ENCODE measurements at regions not wholly inside any gene's neighbourhood (a gene's known extent, or its start where the extent isn't known, plus 50 kb on each side); places are given as distances from the start of the nearest gene placed in this dataset.

GRCh38 chr6:168150551-168151320 is 71.7 kb upstream of the FRMD1 start:
- no peak for DNase-seq
- in situ Hi-C loops (cut with MboI; ENCODE audit: low pct_unique_long_range_greater_than_20kb, low sequenced_read_pairs): no loop called here

GRCh38 chr6:168149015-168149414 is 70.0 kb upstream of the FRMD1 start:
- DNase-seq: no peak
- in situ Hi-C loops (cut with MboI; ENCODE audit: low pct_unique_long_range_greater_than_20kb, low sequenced_read_pairs): no loop called here

GRCh38 chr6:168148231-168148849 is 69.3 kb upstream of the FRMD1 start:
- in situ Hi-C loops (cut with MboI; ENCODE audit: low pct_unique_long_range_greater_than_20kb, low sequenced_read_pairs): no loop called here
- no peak for DNase-seq

DNA sequence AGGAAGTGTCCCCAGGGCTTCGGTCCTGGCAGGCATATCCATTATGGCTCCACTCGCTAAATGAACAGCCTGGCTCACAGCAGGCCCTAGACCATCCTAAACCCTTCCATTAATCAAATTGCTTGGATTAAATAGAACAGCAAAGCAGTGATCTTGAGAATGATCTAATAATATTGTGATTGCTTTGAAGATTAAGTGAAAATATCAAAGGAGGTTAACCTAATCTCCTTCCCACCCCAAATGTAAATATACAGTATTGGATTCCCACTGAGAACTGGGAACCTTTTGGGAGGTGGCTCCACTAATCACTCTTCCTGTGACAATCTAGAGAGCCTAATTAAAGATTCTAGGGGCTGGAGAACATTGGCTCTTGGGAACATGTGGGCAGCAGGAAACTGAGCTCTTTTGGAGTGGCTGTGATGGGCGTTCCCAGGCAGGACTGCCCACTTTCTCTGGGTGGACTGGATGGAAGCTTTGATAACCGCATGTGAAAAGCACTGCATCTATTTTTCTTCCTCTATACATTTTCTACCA is 68.3 kb upstream of the FRMD1 start:
- in situ Hi-C loops (cut with MboI; ENCODE audit: low pct_unique_long_range_greater_than_20kb, low sequenced_read_pairs): no loop called here

DNA sequence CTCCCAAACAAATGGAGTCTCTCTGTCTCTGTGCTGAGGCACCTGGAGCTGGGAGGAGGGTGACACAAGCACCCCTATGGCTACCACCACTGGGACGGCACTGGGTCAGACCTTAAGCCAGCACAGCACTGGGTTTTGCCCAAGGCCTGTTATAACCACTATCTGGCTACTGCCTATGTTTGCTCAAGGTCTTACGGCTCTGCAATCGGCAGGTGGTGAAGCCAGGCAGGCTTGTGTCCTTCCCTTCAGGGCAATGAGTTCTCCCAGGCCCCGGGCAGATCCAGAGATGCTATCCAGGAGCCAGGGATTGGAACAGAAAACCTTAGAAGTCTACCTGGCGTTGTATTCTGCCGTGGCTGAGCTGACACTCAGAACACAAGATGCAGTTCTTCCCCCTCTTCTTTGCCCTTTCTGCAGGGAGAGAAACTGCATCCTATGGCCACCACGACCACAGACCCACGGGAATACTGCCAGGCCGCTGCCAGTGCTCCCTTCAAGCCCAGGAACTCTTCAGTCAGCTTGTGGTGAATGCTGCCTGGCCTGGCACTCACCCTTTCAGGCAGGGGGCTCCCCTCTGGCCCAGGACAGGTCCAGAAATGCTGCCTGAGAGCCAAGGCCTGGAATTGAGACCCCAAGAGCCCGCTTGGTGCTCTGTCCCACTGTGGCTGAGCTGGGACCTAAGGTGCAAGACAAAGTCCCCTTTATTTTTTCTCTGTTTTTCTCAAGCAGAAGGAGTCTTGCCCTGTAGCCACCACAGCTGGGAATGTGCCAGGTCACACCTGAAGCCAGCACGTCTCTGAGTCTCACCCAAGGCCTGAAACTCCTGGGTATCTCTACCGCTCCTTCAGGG is 67.0 kb upstream of the FRMD1 start:
- in situ Hi-C loops (cut with MboI; ENCODE audit: low pct_unique_long_range_greater_than_20kb, low sequenced_read_pairs): no loop called here
- no peak for DNase-seq

More for the DNA sequence above, 68.3 kb upstream of the FRMD1 start:
- DNase-seq: no peak

- in situ Hi-C loops (cut with MboI; ENCODE audit: low pct_unique_long_range_greater_than_20kb, low sequenced_read_pairs): no loop called here
- DNase-seq: no peak
Observed at GRCh38 chr6:168139121-168139520, 60.1 kb upstream of the FRMD1 start.

DNA sequence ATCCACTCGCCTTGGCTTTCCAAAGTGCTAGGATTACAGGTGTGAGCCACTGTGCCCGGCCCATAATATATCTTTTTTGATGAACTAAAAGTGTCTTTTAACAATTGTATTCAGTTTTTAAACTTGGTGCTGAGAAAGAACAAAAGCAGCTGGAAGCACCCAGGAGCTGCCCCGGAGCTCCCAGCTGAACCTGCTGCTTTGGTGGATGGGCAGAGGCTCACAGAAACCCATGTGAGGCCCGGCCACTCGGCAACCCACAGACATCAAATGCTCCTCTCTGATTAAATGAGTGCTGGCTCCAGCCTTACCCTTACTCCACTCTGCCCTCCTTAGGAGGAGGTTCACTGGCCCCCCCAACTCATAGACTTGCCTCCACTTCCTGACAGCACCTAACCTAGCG is 59.4 kb upstream of the FRMD1 start:
- in situ Hi-C loops (cut with MboI; ENCODE audit: low pct_unique_long_range_greater_than_20kb, low sequenced_read_pairs): no loop called here
- DNase-seq: peak; percentile 3

GRCh38 chr6:168137024-168137423 is 58.0 kb upstream of the FRMD1 start:
- no peak for DNase-seq
- in situ Hi-C loops (cut with MboI; ENCODE audit: low pct_unique_long_range_greater_than_20kb, low sequenced_read_pairs): no loop called here

DNA sequence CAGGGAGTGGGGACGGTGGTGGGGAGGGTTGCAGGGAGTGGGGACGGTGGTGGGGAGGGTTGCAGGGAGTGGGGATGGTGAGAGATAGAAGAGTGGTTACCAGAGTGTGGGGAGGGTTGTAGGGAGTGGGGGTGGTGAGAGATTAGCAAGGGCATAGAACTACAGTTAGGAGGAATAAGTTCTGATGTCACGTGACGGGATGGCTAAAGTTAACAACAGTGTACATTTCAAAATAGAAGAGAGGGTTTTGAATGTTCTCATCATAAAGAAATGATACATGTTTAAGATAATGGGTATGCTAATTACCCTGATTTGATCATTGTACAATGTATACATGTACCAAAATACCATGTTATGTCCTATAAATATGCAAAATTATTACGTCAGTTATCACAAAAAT is 57.6 kb upstream of the FRMD1 start:
- in situ Hi-C loops (cut with MboI; ENCODE audit: low pct_unique_long_range_greater_than_20kb, low sequenced_read_pairs): no loop called here
- no peak for DNase-seq

DNA sequence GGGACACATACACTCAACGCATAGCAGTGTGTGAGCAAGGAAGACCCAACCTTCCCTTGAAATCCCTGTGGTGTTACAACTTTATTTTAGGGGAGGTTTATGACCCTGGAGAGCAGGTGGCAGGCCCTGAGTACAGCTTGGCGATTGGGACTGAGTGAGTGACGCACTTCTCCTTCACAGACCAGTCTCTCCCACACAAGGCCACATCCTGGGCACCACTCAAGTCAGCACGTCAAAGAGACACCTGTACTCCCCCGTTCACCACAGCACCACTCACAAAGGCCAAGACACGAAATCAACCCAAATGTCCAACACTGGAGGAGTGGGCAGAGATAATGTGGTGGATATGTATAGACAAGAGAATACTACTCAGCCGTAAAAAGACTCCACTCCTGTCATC is 57.0 kb upstream of the FRMD1 start:
- no peak for DNase-seq
- in situ Hi-C loops (cut with MboI; ENCODE audit: low pct_unique_long_range_greater_than_20kb, low sequenced_read_pairs): no loop called here

GRCh38 chr6:168134560-168135201 is 55.7 kb upstream of the FRMD1 start:
- DNase-seq: no peak
- in situ Hi-C loops (cut with MboI; ENCODE audit: low pct_unique_long_range_greater_than_20kb, low sequenced_read_pairs): no loop called here

GRCh38 chr6:168133687-168134559 is 54.9 kb upstream of the FRMD1 start:
- in situ Hi-C loops (cut with MboI; ENCODE audit: low pct_unique_long_range_greater_than_20kb, low sequenced_read_pairs): no loop called here
- no peak for DNase-seq

GRCh38 chr6:168133168-168133561 is 54.2 kb upstream of the FRMD1 start:
- in situ Hi-C loops (cut with MboI; ENCODE audit: low pct_unique_long_range_greater_than_20kb, low sequenced_read_pairs): no loop called here
- no peak for DNase-seq

DNA sequence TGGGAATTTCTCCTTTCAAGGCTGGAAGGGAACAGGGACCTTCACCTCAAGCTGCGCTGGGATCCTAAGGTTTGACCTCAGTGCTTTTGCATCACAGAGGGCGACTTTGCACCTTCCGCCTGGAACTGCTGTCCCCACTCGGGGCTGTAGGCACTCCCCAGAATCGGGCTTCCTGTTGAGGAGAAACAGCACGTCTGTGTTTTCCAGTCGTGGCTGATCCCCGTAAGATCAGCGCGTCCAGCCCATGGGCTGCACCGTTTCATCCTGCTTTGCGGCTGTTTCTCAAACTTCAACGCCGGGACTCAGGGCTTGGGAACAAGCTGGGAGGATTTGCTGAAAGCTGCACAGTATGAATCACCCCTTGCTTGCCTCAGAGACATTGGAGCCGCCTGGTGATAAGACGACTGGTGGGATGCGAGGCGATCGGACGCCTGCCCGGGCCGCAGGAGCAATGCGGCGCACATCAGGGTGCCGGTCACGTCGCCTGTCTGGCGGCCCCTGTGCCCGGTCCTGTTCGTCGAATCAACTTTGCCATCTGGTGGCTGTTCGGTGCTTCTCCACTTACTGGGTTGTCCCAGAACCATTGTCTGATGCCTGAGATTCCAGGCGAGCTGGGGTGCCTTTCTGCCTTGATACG is 53.6 kb upstream of the FRMD1 start:
- in situ Hi-C loops (cut with MboI; ENCODE audit: low pct_unique_long_range_greater_than_20kb, low sequenced_read_pairs): no loop called here
- DNase-seq: no peak

DNA sequence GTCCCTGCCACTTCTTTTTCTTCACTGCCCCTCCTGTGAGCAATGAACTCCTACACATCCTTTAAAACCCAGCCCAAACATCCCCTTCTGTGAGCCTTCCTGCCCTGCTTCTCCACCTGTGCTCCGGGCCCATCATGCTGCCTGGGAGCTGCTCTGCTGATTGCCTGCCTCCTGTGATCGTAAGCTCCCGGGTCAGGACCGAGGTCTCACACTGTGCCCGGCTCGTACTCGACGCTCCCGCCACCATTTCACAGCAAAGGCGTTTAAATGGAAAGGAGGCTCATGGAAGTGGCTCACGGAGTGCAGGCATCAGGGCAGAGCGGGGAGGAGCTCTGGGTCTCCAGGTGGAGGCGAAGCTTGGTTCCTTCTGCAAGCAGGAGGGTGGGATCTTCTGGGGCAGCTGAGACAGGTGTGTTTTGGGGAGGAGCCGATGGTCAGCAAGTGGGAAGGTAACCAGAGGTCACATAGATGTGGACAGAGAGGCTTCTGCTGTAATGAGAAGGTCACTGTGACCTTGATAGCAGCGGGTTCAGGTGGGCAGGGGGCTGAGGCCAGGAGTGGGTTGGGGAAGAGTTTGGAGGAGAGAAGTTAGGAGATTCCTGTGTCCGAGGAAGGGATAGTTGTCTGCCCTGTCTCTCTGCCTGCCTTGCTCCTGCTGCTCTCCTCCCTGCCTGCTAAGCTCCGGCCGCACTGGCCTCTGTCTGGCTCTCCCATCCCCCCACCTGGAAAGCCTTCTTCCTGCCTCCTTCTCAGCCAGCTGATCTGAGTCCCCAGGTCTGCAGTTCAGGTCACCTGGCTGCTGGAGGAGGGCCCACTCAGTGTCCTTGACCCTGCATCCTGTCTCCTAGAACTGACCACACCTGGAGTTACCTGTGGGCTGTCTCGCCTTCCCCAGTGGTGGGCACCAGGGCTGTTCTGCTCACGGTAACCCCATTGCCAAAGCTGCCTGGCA is 52.7 kb upstream of the FRMD1 start:
- DNase-seq: no peak
- in situ Hi-C loops (cut with MboI; ENCODE audit: low pct_unique_long_range_greater_than_20kb, low sequenced_read_pairs): no loop called here

GRCh38 chr6:168130697-168131371 is 51.8 kb upstream of the FRMD1 start:
- no peak for DNase-seq
- in situ Hi-C loops (cut with MboI; ENCODE audit: low pct_unique_long_range_greater_than_20kb, low sequenced_read_pairs): no loop called here
